Panc1 (cell line): ENCODE measurements at regions not wholly inside any gene's neighbourhood (a gene's known extent, or its start where the extent isn't known, plus 50 kb on each side); places are given as distances from the start of the nearest gene placed in this dataset.

Experiments used
- ATAC-seq: fragments of 200-7000 bp; cut with Tn5 transposase; 2 replicates; pipeline ENCODE4 v1.9.1; 2020; ENCODE audit warnings: mild to moderate bottlenecking, moderate library complexity
- BruUV-seq: library from RNA; stranded (reverse); fragments of 400-500 nt; replicated peaks from 2 replicates; lab custom pipeline; 2021; lab: Mats Ljungman, UMichigan
- CTCF ChIA-PET: fragments of 300-600 bp; sonication (Branson Sonifier 250); formaldehyde crosslinking; loops from one replicate; lab custom pipeline; 2022; ENCODE audit warnings: antibody characterized with exemption; lab: Charles Lee
- POLR2A ChIA-PET: fragments of 300-600 bp; sonication (Branson Sonifier 250); formaldehyde crosslinking; loops from one replicate; lab custom pipeline; 2022; ENCODE audit warnings: antibody characterized with exemption; lab: Charles Lee
- DNase-seq: peaks from one replicate; pipeline ENCODE4 v3.0.0-alpha.2; 2010; ENCODE audit warnings: low read depth, low spot score
- H3K27ac ChIP-seq: 2 replicates; pipeline ENCODE4 v1.5.1; 2011; ENCODE audit warnings: mild to moderate bottlenecking, low read length, inconsistent platforms
- H3K27me3 ChIP-seq: fragments of 200-500 bp; sonication (Bioruptor generic); 2 replicates; pipeline ENCODE4 v1.6.0; 2014; ENCODE audit warnings: low read length, inconsistent platforms; ENCODE audit not compliant: control insufficient read depth, insufficient read depth
- H3K36me3 ChIP-seq: fragments of 200-500 bp; sonication (Bioruptor generic); 2 replicates; pipeline ENCODE4 v1.5.1; 2014; ENCODE audit warnings: inconsistent platforms, mild to moderate bottlenecking, low read length, moderate library complexity; ENCODE audit not compliant: control insufficient read depth, insufficient read depth
- H3K4me1 ChIP-seq: 2 replicates; pipeline ENCODE4 v1.5.1; 2011; ENCODE audit warnings: inconsistent platforms, mild to moderate bottlenecking, low read length, moderate library complexity; ENCODE audit not compliant: control insufficient read depth, insufficient read depth
- H3K4me3 ChIP-seq, 2 experiments: 2 replicates each; pipeline ENCODE4 v1.5.1; 2011 to 2012; ENCODE audit warnings: low read depth in 2 of 2, low read length in 2 of 2, mild to moderate bottlenecking in 2 of 2, inconsistent platforms in 1 of 2, moderate library complexity in 1 of 2
- H3K9me3 ChIP-seq: fragments of 200-500 bp; sonication (Bioruptor generic); 2 replicates; pipeline ENCODE4 v1.5.1; 2014; ENCODE audit warnings: low read depth, mild to moderate bottlenecking, inconsistent platforms, low read length, moderate library complexity; ENCODE audit not compliant: control insufficient read depth, insufficient read depth
- POLR2AphosphoS5 ChIP-seq: IDR thresholded peaks from 2 replicates; pipeline ENCODE4 v1.6.1; 2012; ENCODE audit warnings: mild to moderate bottlenecking, low read depth, low read length, moderate library complexity
- SIN3A ChIP-seq: IDR thresholded peaks from 2 replicates; pipeline ENCODE4 v1.6.1; 2012; ENCODE audit warnings: low read depth, mild to moderate bottlenecking, low read length, moderate library complexity, borderline replicate concordance; ENCODE audit not compliant: insufficient read depth
- TCF7L2 ChIP-seq: IDR thresholded peaks from 2 replicates; pipeline ENCODE4 v1.6.1; 2011; ENCODE audit warnings: mild to moderate bottlenecking, low read depth, low read length, inconsistent platforms
- in situ Hi-C: cut with HindIII; loops from 2 replicates; pipeline ENCODE4 v1.10.0; 2016; ENCODE audit warnings: low sequenced_read_pairs, low pct_unique_long_range_greater_than_20kb
- intact Hi-C: fragments of 100-400 bp; cut with micrococcal nuclease; formaldehyde crosslinking; loops from one replicate; pipeline ENCODE4 v1.10.0; 2022; ENCODE audit not compliant: unreplicated experiment
- TF ChIP-seq, protein P1 (sequence below): fragments of 450-650 bp; IDR thresholded peaks from 2 replicates; pipeline ENCODE4 v1.5.1; 2017; ENCODE audit warnings: mild to moderate bottlenecking
- TF ChIP-seq, protein P2 (sequence below), 2 experiments: IDR thresholded peaks; 2 replicates each; pipeline ENCODE4 v1.6.1; 2011 to 2012; ENCODE audit warnings: low read depth in 2 of 2, control low read depth in 1 of 2, low read length in 1 of 2, mild to moderate bottlenecking in 1 of 2, moderate library complexity in 1 of 2; ENCODE audit not compliant: insufficient read depth in 1 of 2

DNA sequence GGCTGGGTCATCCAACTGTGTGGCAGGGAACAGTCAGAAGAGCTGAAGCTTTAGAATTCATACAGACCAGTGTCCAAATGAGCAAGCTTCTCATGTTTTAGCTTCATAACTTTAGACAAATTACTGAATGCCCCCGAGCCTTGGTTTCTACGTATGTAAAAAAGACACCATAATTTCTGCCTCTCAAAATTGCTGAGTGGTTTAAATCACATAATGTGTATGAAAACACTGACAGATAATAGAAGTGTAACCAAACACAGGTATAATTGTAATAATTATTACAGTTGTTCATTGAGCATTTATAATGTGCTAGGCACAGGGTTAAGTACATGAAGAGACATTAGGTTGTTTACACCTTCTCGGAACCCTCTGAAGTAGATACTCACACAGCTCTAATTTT, 207.2 kb downstream of the IGSF11 start:
- TF ChIP-seq POLR2AphosphoS5 (no peak), TCF7L2 (no peak), SIN3A (no peak)
- TF ChIP-seq, protein P1, sequence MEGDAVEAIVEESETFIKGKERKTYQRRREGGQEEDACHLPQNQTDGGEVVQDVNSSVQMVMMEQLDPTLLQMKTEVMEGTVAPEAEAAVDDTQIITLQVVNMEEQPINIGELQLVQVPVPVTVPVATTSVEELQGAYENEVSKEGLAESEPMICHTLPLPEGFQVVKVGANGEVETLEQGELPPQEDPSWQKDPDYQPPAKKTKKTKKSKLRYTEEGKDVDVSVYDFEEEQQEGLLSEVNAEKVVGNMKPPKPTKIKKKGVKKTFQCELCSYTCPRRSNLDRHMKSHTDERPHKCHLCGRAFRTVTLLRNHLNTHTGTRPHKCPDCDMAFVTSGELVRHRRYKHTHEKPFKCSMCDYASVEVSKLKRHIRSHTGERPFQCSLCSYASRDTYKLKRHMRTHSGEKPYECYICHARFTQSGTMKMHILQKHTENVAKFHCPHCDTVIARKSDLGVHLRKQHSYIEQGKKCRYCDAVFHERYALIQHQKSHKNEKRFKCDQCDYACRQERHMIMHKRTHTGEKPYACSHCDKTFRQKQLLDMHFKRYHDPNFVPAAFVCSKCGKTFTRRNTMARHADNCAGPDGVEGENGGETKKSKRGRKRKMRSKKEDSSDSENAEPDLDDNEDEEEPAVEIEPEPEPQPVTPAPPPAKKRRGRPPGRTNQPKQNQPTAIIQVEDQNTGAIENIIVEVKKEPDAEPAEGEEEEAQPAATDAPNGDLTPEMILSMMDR, result no peak
- TF ChIP-seq, protein P2, sequence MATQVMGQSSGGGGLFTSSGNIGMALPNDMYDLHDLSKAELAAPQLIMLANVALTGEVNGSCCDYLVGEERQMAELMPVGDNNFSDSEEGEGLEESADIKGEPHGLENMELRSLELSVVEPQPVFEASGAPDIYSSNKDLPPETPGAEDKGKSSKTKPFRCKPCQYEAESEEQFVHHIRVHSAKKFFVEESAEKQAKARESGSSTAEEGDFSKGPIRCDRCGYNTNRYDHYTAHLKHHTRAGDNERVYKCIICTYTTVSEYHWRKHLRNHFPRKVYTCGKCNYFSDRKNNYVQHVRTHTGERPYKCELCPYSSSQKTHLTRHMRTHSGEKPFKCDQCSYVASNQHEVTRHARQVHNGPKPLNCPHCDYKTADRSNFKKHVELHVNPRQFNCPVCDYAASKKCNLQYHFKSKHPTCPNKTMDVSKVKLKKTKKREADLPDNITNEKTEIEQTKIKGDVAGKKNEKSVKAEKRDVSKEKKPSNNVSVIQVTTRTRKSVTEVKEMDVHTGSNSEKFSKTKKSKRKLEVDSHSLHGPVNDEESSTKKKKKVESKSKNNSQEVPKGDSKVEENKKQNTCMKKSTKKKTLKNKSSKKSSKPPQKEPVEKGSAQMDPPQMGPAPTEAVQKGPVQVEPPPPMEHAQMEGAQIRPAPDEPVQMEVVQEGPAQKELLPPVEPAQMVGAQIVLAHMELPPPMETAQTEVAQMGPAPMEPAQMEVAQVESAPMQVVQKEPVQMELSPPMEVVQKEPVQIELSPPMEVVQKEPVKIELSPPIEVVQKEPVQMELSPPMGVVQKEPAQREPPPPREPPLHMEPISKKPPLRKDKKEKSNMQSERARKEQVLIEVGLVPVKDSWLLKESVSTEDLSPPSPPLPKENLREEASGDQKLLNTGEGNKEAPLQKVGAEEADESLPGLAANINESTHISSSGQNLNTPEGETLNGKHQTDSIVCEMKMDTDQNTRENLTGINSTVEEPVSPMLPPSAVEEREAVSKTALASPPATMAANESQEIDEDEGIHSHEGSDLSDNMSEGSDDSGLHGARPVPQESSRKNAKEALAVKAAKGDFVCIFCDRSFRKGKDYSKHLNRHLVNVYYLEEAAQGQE (IDR thresholded peaks at IDR 0.05; ENCODE audit: insufficient read depth in 1 of 2, low read depth in 2 of 2, low read length in 1 of 2), result no peak
- ChIA-PET POLR2A (no interaction called here), CTCF (no interaction called here)
- Histone ChIP-seq H3K27ac (no peak overlapping the region), H3K4me3 (no peak overlapping the region), H3K36me3 (no peaks in the 10 kb centered on the region), H3K9me3 (no peaks in the 10 kb centered on the region), H3K4me1 (no peaks in the 10 kb centered on the region), H3K27me3 (peaks cover 4% of the 10 kb centered on the region)
- DNase-seq (no peak), ATAC-seq (no peak)
- in situ Hi-C loops (no loop called here), intact Hi-C loops (no loop called here)
- no TSS peak for BruUV-seq

DNA sequence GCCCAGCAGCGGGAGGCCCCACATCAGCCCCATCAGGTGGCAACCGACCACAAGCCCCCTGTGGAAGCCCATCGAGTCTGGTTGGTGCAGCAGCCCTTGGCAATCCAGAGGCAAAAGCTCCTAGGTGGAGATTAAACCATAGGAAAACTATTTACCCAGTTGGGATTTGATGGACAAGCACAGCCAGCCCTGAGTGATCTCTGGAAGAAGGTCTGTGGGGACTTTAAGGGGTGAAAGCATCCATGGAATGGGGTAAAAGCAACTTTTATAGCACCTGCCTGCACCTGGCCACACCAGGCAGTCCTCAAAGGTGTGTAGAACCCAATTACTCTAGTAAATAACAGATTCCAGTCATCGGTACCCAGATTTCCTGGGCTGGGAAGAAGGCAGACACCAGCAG, 206.3 kb downstream of the IGSF11 start:
- no peak for DNase-seq

More for the DNA sequence above, 206.3 kb downstream of the IGSF11 start:
- Histone ChIP-seq H3K27ac (no peak overlapping the region), H3K9me3 (no peaks in the 10 kb centered on the region), H3K4me1 (no peaks in the 10 kb centered on the region), H3K36me3 (no peaks in the 10 kb centered on the region), H3K4me3 (no peak overlapping the region), H3K27me3 (peaks cover 4% of the 10 kb centered on the region)
- ChIA-PET POLR2A (no interaction called here), CTCF (no interaction called here)
- in situ Hi-C loops, result no loop called here
- TF ChIP-seq, protein P1, result no peak
- TF ChIP-seq, protein P2 (IDR thresholded peaks at IDR 0.05; ENCODE audit: insufficient read depth in 1 of 2, low read depth in 2 of 2, low read length in 1 of 2), result no peak
- TF ChIP-seq SIN3A (no peak), POLR2AphosphoS5 (no peak), TCF7L2 (no peak)
- BruUV-seq, result no TSS peak
- intact Hi-C loops, result no loop called here
- no peak for ATAC-seq
